Peyer's patch (tissue), 4 donors: ENCODE measurements at regions not wholly inside any gene's neighbourhood (a gene's known extent, or its start where the extent isn't known, plus 50 kb on each side); places are given as distances from the start of the nearest gene placed in this dataset.

ENCODE experiments used
- DNase-seq, 3 donors: peaks; one replicate each; pipeline ENCODE4 v3.0.0-alpha.2; 2017 to 2019
- H3K27ac ChIP-seq, 4 donors: fragments of 200-600 bp; sonication (generic); one replicate each; pipeline ENCODE4 v1.5.1; 2016 to 2019
- H3K27me3 ChIP-seq, 2 donors: fragments of 200-600 bp; sonication (generic); one replicate each; pipeline ENCODE4 v1.5.1; 2019
- H3K36me3 ChIP-seq, 3 donors: fragments of 200-600 bp; sonication (generic); one replicate each; pipeline ENCODE4 v1.5.1; 2016 to 2019
- H3K4me1 ChIP-seq, 4 donors: fragments of 200-600 bp; sonication (generic); one replicate each; pipeline ENCODE4 v1.5.1; 2016 to 2019
- H3K4me3 ChIP-seq, 4 donors: fragments of 200-600 bp; sonication (generic); 1 replicate in 3 of 4; 2 replicates in 1 of 4; pipeline ENCODE4 v1.5.1; 2016 to 2019; ENCODE audit warnings: mild to moderate bottlenecking in 1 of 4
- H3K9me3 ChIP-seq, 4 donors: fragments of 200-600 bp; sonication (generic); one replicate each; pipeline ENCODE4 v1.5.1; 2016 to 2019; ENCODE audit warnings: mild to moderate bottlenecking in 1 of 4
- CTCF ChIP-seq, 6 experiments: fragments of 450-650 bp in 4 of 6; fragments of 200-600 bp in 2 of 6; sonication (generic) in 1 of 6; IDR thresholded peaks; one replicate each; pipeline ENCODE4 v1.5.1; 2017 to 2019; ENCODE audit warnings: antibody characterized with exemption in 6 of 6, mild to moderate bottlenecking in 3 of 6, moderate library complexity in 1 of 6
- POLR2A ChIP-seq, 2 donors: fragments of 450-650 bp; IDR thresholded peaks; one replicate each; pipeline ENCODE4 v1.5.1; 2017; ENCODE audit warnings: antibody characterized with exemption in 2 of 2, mild to moderate bottlenecking in 2 of 2, moderate library complexity in 2 of 2

- no peaks in the 10 kb centered on the region for H3K9me3 ChIP-seq
- no peak overlapping the region for H3K27ac ChIP-seq
- no peak overlapping the region for H3K4me3 ChIP-seq
- no peaks in the 10 kb centered on the region for H3K36me3 ChIP-seq
- no peaks in the 10 kb centered on the region for H3K4me1 ChIP-seq
- DNase-seq: no peak
- no peaks in the 10 kb centered on the region for H3K27me3 ChIP-seq
- no peak for TF ChIP-seq CTCF (IDR thresholded peaks at IDR 0.05)
- TF ChIP-seq POLR2A (IDR thresholded peaks at IDR 0.05): no peak
Observed at GRCh38 chr18:47457614-47458013, 206.2 kb upstream of the SKOR2 start.

GRCh38 chr18:47453038-47453437, 201.6 kb upstream of the SKOR2 start:
- DNase-seq: no peak
- TF ChIP-seq CTCF (IDR thresholded peaks at IDR 0.05) (no peak), POLR2A (IDR thresholded peaks at IDR 0.05) (no peak)
- Histone ChIP-seq H3K36me3 (no peaks in the 10 kb centered on the region), H3K27ac (no peak overlapping the region), H3K4me1 (no peaks in the 10 kb centered on the region), H3K4me3 (no peak overlapping the region), H3K27me3 (no peaks in the 10 kb centered on the region), H3K9me3 (no peaks in the 10 kb centered on the region)

DNA sequence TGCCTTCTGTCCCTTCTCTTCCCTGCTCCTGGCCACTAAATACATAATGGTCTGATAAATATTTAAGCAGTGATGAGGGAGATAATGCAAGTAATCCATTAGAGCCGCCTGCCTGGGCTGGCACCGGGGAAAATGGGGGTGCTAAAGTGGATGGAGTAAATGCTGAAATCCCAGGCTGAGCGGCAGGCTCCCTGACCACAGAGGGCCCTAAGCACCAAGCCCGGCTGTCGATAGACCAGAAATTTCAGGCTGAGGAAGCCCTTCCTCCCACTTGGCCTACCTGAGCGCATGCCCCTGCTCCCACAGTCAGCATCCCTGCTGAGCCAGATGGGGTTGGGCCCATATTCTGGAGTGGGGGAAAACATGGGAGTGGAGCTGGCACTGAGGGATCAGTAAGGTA, 197.5 kb upstream of the SKOR2 start:
- Histone ChIP-seq H3K36me3 (no peaks in the 10 kb centered on the region), H3K9me3 (no peaks in the 10 kb centered on the region), H3K27ac (no peak overlapping the region), H3K27me3 (no peaks in the 10 kb centered on the region), H3K4me1 (no peaks in the 10 kb centered on the region), H3K4me3 (no peak overlapping the region)
- DNase-seq: no peak
- no peak for TF ChIP-seq POLR2A (IDR thresholded peaks at IDR 0.05)
- TF ChIP-seq CTCF (IDR thresholded peaks at IDR 0.05): no peak

GRCh38 chr18:47441914-47442313, 190.5 kb upstream of the SKOR2 start:
- TF ChIP-seq POLR2A (IDR thresholded peaks at IDR 0.05) (no peak), CTCF (IDR thresholded peaks at IDR 0.05) (no peak)
- Histone ChIP-seq H3K27me3 (no peaks in the 10 kb centered on the region), H3K9me3 (no peaks in the 10 kb centered on the region), H3K36me3 (no peaks in the 10 kb centered on the region), H3K27ac (no peak overlapping the region), H3K4me1 (no peaks in the 10 kb centered on the region), H3K4me3 (no peak overlapping the region)
- DNase-seq: no peak

GRCh38 chr18:47438001-47438400, 186.5 kb upstream of the SKOR2 start:
- TF ChIP-seq POLR2A (IDR thresholded peaks at IDR 0.05): no peak
- no peak for TF ChIP-seq CTCF (IDR thresholded peaks at IDR 0.05)

GRCh38 chr18:47436871-47437270, 185.4 kb upstream of the SKOR2 start:
- no peaks in the 10 kb centered on the region for H3K9me3 ChIP-seq
- H3K27ac ChIP-seq: no peak overlapping the region
- no peak overlapping the region for H3K4me3 ChIP-seq
- no peaks in the 10 kb centered on the region for H3K36me3 ChIP-seq
- no peaks in the 10 kb centered on the region for H3K4me1 ChIP-seq
- no peak for DNase-seq
- no peak for TF ChIP-seq POLR2A (IDR thresholded peaks at IDR 0.05)
- TF ChIP-seq CTCF (IDR thresholded peaks at IDR 0.05): no peak
- no peaks in the 10 kb centered on the region for H3K27me3 ChIP-seq

More at GRCh38 chr18:47438001-47438400, 186.5 kb upstream of the SKOR2 start:
- H3K27ac ChIP-seq: no peak overlapping the region
- no peaks in the 10 kb centered on the region for H3K9me3 ChIP-seq
- no peak overlapping the region for H3K4me3 ChIP-seq
- H3K4me1 ChIP-seq: no peaks in the 10 kb centered on the region
- no peaks in the 10 kb centered on the region for H3K27me3 ChIP-seq
- DNase-seq: no peak
- no peaks in the 10 kb centered on the region for H3K36me3 ChIP-seq
